Activated naive CD4-positive, alpha-beta T cell treated with anti-CD3 and anti-CD28 coated beads, Interleukin-2, amount 50 U/mL, for 24 hours (primary cell): ENCODE measurements at regions not wholly inside any gene's neighbourhood (a gene's known extent, or its start where the extent isn't known, plus 50 kb on each side); places are given as distances from the start of the nearest gene placed in this dataset.
"Not testable (repeated sequence)": the region's sequence is repeated elsewhere in the genome, so short reads cannot be mapped to it uniquely, and the experiment has no call there.

ENCODE experiments used
- H3K27ac Mint-ChIP-seq: one replicate; pipeline ENCODE4 v1.8.0; 2021; ENCODE audit warnings: mild to moderate bottlenecking, mixed read lengths
- H3K27me3 Mint-ChIP-seq: one replicate; pipeline ENCODE4 v1.8.0; 2021; ENCODE audit warnings: mixed read lengths
- H3K36me3 Mint-ChIP-seq: one replicate; pipeline ENCODE4 v1.8.0; 2021; ENCODE audit warnings: mixed read lengths
- H3K4me1 Mint-ChIP-seq: one replicate; pipeline ENCODE4 v1.8.0; 2021; ENCODE audit warnings: mixed read lengths
- H3K4me3 Mint-ChIP-seq: one replicate; pipeline ENCODE4 v1.8.0; 2021; ENCODE audit warnings: mild to moderate bottlenecking, mixed read lengths
- H3K9me3 Mint-ChIP-seq: one replicate; pipeline ENCODE4 v1.8.0; 2021; ENCODE audit warnings: mixed read lengths

GRCh38 chr20:53891306-53891894 is 179.0 kb downstream of the BCAS1 start:
- H3K36me3 Mint-ChIP-seq, result peaks cover 1% of the 10 kb centered on the region
- H3K27ac Mint-ChIP-seq, result peak overlapping the region; percentile 82
- no peaks in the 10 kb centered on the region for H3K9me3 Mint-ChIP-seq
- H3K4me3 Mint-ChIP-seq, result no peak overlapping the region
- H3K4me1 Mint-ChIP-seq, result peaks cover 48% of the 10 kb centered on the region
- H3K27me3 Mint-ChIP-seq, result no peaks in the 10 kb centered on the region

GRCh38 chr20:53890443-53891305 is 179.7 kb downstream of the BCAS1 start:
- H3K9me3 Mint-ChIP-seq, result no peaks in the 10 kb centered on the region
- no peaks in the 10 kb centered on the region for H3K27me3 Mint-ChIP-seq
- H3K36me3 Mint-ChIP-seq, result peaks cover 1% of the 10 kb centered on the region
- peak overlapping the region; percentile 63 for H3K27ac Mint-ChIP-seq
- peaks cover 55% of the 10 kb centered on the region for H3K4me1 Mint-ChIP-seq
- no peak overlapping the region for H3K4me3 Mint-ChIP-seq

GRCh38 chr20:53889411-53890148 is 180.8 kb downstream of the BCAS1 start:
- Mint-ChIP-seq H3K27ac (no peak overlapping the region), H3K36me3 (peaks cover 2% of the 10 kb centered on the region), H3K9me3 (no peaks in the 10 kb centered on the region), H3K4me3 (no peak overlapping the region), H3K4me1 (peaks cover 62% of the 10 kb centered on the region), H3K27me3 (no peaks in the 10 kb centered on the region)

GRCh38 chr20:53888951-53889350 is 181.4 kb downstream of the BCAS1 start:
- H3K4me3 Mint-ChIP-seq, result no peak overlapping the region
- H3K36me3 Mint-ChIP-seq, result peaks cover 3% of the 10 kb centered on the region
- H3K27ac Mint-ChIP-seq, result no peak overlapping the region
- H3K4me1 Mint-ChIP-seq, result peaks cover 65% of the 10 kb centered on the region
- H3K27me3 Mint-ChIP-seq, result no peaks in the 10 kb centered on the region
- no peaks in the 10 kb centered on the region for H3K9me3 Mint-ChIP-seq

- H3K27me3 Mint-ChIP-seq, result no peaks in the 10 kb centered on the region
- peaks cover 3% of the 10 kb centered on the region for H3K36me3 Mint-ChIP-seq
- H3K9me3 Mint-ChIP-seq, result no peaks in the 10 kb centered on the region
- peak overlapping the region; percentile 7 for H3K4me3 Mint-ChIP-seq
- peaks cover 65% of the 10 kb centered on the region for H3K4me1 Mint-ChIP-seq
- peak overlapping the region; percentile 4 for H3K27ac Mint-ChIP-seq
Measured at GRCh38 chr20:53888510-53888909, 181.9 kb downstream of the BCAS1 start.

GRCh38 chr20:53887973-53888372 is 182.4 kb downstream of the BCAS1 start:
- H3K27me3 Mint-ChIP-seq, result no peaks in the 10 kb centered on the region
- H3K4me3 Mint-ChIP-seq, result no peak overlapping the region
- no peaks in the 10 kb centered on the region for H3K9me3 Mint-ChIP-seq
- peak overlapping the region; percentile 44 for H3K27ac Mint-ChIP-seq
- H3K36me3 Mint-ChIP-seq, result peaks cover 3% of the 10 kb centered on the region
- peaks cover 65% of the 10 kb centered on the region for H3K4me1 Mint-ChIP-seq

- Mint-ChIP-seq H3K4me1 (peaks cover 61% of the 10 kb centered on the region), H3K36me3 (peaks cover 3% of the 10 kb centered on the region), H3K27me3 (no peaks in the 10 kb centered on the region), H3K27ac (peak overlapping the region; percentile 97), H3K9me3 (no peaks in the 10 kb centered on the region), H3K4me3 (peak overlapping the region; percentile 72)
Measured at GRCh38 chr20:53884859-53885541, 185.4 kb downstream of the BCAS1 start.

GRCh38 chr20:53883098-53883911 is 187.1 kb downstream of the BCAS1 start:
- Mint-ChIP-seq H3K36me3 (peaks cover 3% of the 10 kb centered on the region), H3K9me3 (no peaks in the 10 kb centered on the region), H3K4me1 (peaks cover 68% of the 10 kb centered on the region), H3K27ac (peak overlapping the region; percentile 69), H3K27me3 (no peaks in the 10 kb centered on the region), H3K4me3 (no peak overlapping the region)

GRCh38 chr20:53882438-53882986 is 187.9 kb downstream of the BCAS1 start:
- peak overlapping the region; percentile 52 for H3K27ac Mint-ChIP-seq
- H3K36me3 Mint-ChIP-seq, H3K9me3 Mint-ChIP-seq, H3K27me3 Mint-ChIP-seq: not testable (repeated sequence)
- H3K4me3 Mint-ChIP-seq, result peak overlapping the region; percentile 1
- peaks cover 64% of the 10 kb centered on the region for H3K4me1 Mint-ChIP-seq

- H3K27ac Mint-ChIP-seq, result no peak overlapping the region
- peaks cover 64% of the 10 kb centered on the region for H3K4me1 Mint-ChIP-seq
- no peak overlapping the region for H3K4me3 Mint-ChIP-seq
- no peaks in the 10 kb centered on the region for H3K9me3 Mint-ChIP-seq
- H3K36me3 Mint-ChIP-seq, result peaks cover 1% of the 10 kb centered on the region
- no peaks in the 10 kb centered on the region for H3K27me3 Mint-ChIP-seq
Measured at GRCh38 chr20:53881362-53881761, 189.0 kb downstream of the BCAS1 start.

- Mint-ChIP-seq H3K4me1 (peaks cover 55% of the 10 kb centered on the region), H3K27ac (peak overlapping the region; percentile 21), H3K36me3 (peaks cover 1% of the 10 kb centered on the region), H3K9me3 (no peaks in the 10 kb centered on the region), H3K4me3 (no peak overlapping the region), H3K27me3 (no peaks in the 10 kb centered on the region)
Measured at GRCh38 chr20:53880108-53880641, 190.2 kb downstream of the BCAS1 start.

GRCh38 chr20:53879048-53879684 is 191.2 kb downstream of the BCAS1 start:
- Mint-ChIP-seq H3K4me3 (no peak overlapping the region), H3K27me3 (no peaks in the 10 kb centered on the region), H3K36me3 (no peaks in the 10 kb centered on the region), H3K27ac (no peak overlapping the region), H3K9me3 (no peaks in the 10 kb centered on the region), H3K4me1 (peaks cover 49% of the 10 kb centered on the region)

GRCh38 chr20:53878262-53879047 is 191.9 kb downstream of the BCAS1 start:
- Mint-ChIP-seq H3K36me3 (no peaks in the 10 kb centered on the region), H3K27me3 (no peaks in the 10 kb centered on the region), H3K4me1 (peaks cover 44% of the 10 kb centered on the region), H3K4me3 (no peak overlapping the region), H3K27ac (no peak overlapping the region), H3K9me3 (no peaks in the 10 kb centered on the region)
